Vagina (tissue), 2 donors: ENCODE measurements at regions not wholly inside any gene's neighbourhood (a gene's known extent, or its start where the extent isn't known, plus 50 kb on each side); places are given as distances from the start of the nearest gene placed in this dataset.

Source experiments
- CTCF ChIP-seq, 3 experiments: fragments of 450-650 bp in 2 of 3; fragments of 200-600 bp in 1 of 3; sonication (generic) in 1 of 3; IDR thresholded peaks; one replicate each; pipeline ENCODE4 v1.5.1; 2017 to 2019; ENCODE audit warnings: antibody characterized with exemption in 3 of 3, mild to moderate bottlenecking in 2 of 3, moderate library complexity in 2 of 3
- POLR2A ChIP-seq, 2 donors: fragments of 450-650 bp; IDR thresholded peaks; one replicate each; pipeline ENCODE4 v1.6.1; 2017; ENCODE audit warnings: antibody characterized with exemption in 2 of 2, mild to moderate bottlenecking in 2 of 2, moderate library complexity in 2 of 2
- POLR2AphosphoS5 ChIP-seq, 2 donors: sonication (generic); formaldehyde crosslinking; IDR thresholded peaks; one replicate each; pipeline ENCODE4 v1.9.0; 2017; ENCODE audit warnings: antibody characterized with exemption in 2 of 2, mild to moderate bottlenecking in 2 of 2, low read depth in 1 of 2; ENCODE audit not compliant: insufficient read depth in 1 of 2

DNA sequence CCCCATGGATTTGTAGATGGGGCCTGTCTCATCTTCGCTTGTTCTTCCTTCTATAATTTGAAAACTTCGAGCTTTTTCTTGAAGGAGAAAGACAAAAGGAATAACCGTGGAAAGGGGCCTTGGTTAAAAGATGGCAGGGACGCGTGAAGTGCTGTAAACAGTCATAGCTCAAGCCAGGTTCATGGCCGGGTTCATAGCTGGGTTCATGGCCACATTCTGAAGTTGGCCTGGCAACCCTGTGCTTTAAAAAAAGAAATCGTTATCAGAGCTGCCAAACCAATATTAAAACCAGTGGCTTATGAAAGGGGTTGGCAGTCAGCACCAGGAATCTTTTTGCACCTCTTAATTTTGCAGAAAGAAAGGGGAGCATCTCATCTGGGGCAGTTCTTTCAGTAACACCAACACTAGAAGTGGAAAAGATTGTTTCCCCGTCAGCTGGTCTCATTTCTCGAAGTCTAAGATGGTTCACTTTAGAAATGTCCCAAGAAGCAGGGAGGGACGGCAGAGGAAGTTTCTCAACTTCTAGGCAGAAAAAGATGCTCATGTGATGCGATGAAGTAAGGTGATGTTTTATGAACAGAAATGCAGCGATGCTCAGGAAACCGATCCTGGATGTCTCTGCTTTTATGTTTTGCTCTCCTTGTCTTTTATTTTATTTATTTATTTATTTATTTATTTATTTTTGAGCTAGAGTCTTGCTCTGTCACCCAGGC is 193.1 kb upstream of the TBX3 start:
- TF ChIP-seq POLR2AphosphoS5 (IDR thresholded peaks at IDR 0.05; ENCODE audit: insufficient read depth in 1 of 2, low read depth in 1 of 2) (no peak), POLR2A (IDR thresholded peaks at IDR 0.05) (no peak), CTCF (IDR thresholded peaks at IDR 0.05) (no peak)
